ENCODE measurements at regions not wholly inside any gene's neighbourhood (a gene's known extent, or its start where the extent isn't known, plus 50 kb on each side); places are given as distances from the start of the nearest gene placed in this dataset.

GRCh38 chr5:145220481-145220880 lies 614.7 kb downstream of the PRELID2 start:
- POLR2A ChIA-PET: no interaction called here
- no peak for TF ChIP-seq CTCF (IDR thresholded peaks at IDR 0.05; ENCODE audit: insufficient read depth in 1 of 2, low read depth in 1 of 2, low read length in 1 of 2, severe bottlenecking in 1 of 2, unreplicated experiment in 1 of 2)
- intact Hi-C loops (cut with micrococcal nuclease; ENCODE audit: unreplicated experiment): no loop called here

GRCh38 chr5:145218982-145219381 lies 616.2 kb downstream of the PRELID2 start:
- no peaks in the 10 kb centered on the region for H3K36me3 ChIP-seq (ENCODE audit: control insufficient read depth, insufficient read depth, low read length)
- no peak for TF ChIP-seq CTCF (IDR thresholded peaks at IDR 0.05; ENCODE audit: insufficient read depth in 1 of 2, low read depth in 1 of 2, low read length in 1 of 2, severe bottlenecking in 1 of 2, unreplicated experiment in 1 of 2)
- no peak overlapping the region for H3K4me3 ChIP-seq (ENCODE audit: low read depth, low read length)
- Mint-ChIP-seq H3K27ac (ENCODE audit: unreplicated experiment) (no peak overlapping the region), H3K4me1 (ENCODE audit: low read depth, unreplicated experiment) (no peaks in the 10 kb centered on the region), H3K9me3 (ENCODE audit: unreplicated experiment) (peaks cover 9% of the 10 kb centered on the region), H3K4me3 (ENCODE audit: unreplicated experiment) (no peak overlapping the region), H3K36me3 (ENCODE audit: insufficient read depth, unreplicated experiment) (no peaks in the 10 kb centered on the region), H3K27me3 (ENCODE audit: insufficient read depth, unreplicated experiment) (no peaks in the 10 kb centered on the region)
- H3K4me1 ChIP-seq: no peaks in the 10 kb centered on the region
- 0 out of 2 replicates have a peak, but pooled peaks cover 3% of the 10 kb centered on the region for H3K9me3 ChIP-seq
- DNase-seq: no peak
- no peaks in the 10 kb centered on the region; the same call in 1 of the 2 replicates for H3K27me3 ChIP-seq (replicated peaks; ENCODE audit: control insufficient read depth, insufficient read depth, low read length)
- BruUV-seq (replicated peaks): no TSS peak
- POLR2A ChIA-PET: no interaction called here
- CTCF ChIA-PET: no interaction called here
- intact Hi-C loops (cut with micrococcal nuclease; ENCODE audit: unreplicated experiment): no loop called here

More at GRCh38 chr5:145220481-145220880, 614.7 kb downstream of the PRELID2 start:
- H3K27me3 ChIP-seq (replicated peaks; ENCODE audit: control insufficient read depth, insufficient read depth, low read length): no peaks in the 10 kb centered on the region; the same call in 1 of the 2 replicates
- Mint-ChIP-seq H3K4me3 (ENCODE audit: unreplicated experiment) (no peak overlapping the region), H3K9me3 (ENCODE audit: unreplicated experiment) (no peaks in the 10 kb centered on the region), H3K27me3 (ENCODE audit: insufficient read depth, unreplicated experiment) (no peaks in the 10 kb centered on the region), H3K36me3 (ENCODE audit: insufficient read depth, unreplicated experiment) (no peaks in the 10 kb centered on the region), H3K4me1 (ENCODE audit: low read depth, unreplicated experiment) (no peaks in the 10 kb centered on the region), H3K27ac (ENCODE audit: unreplicated experiment) (no peak overlapping the region)
- CTCF ChIA-PET: no interaction called here
- BruUV-seq (replicated peaks): no TSS peak
- no peak overlapping the region for H3K4me3 ChIP-seq (ENCODE audit: low read depth, low read length)
- H3K9me3 ChIP-seq: no peaks in the 10 kb centered on the region
- H3K4me1 ChIP-seq: no peaks in the 10 kb centered on the region
- H3K36me3 ChIP-seq (ENCODE audit: control insufficient read depth, insufficient read depth, low read length): no peaks in the 10 kb centered on the region
- DNase-seq: no peak

- no TSS peak for BruUV-seq (replicated peaks)
- Histone ChIP-seq H3K4me3 (ENCODE audit: low read depth, low read length) (no peak overlapping the region), H3K27me3 (replicated peaks; ENCODE audit: control insufficient read depth, insufficient read depth, low read length) (no peaks in the 10 kb centered on the region), H3K4me1 (no peaks in the 10 kb centered on the region), H3K9me3 (0 out of 2 replicates have a peak, but pooled peaks cover 4% of the 10 kb centered on the region), H3K36me3 (ENCODE audit: control insufficient read depth, insufficient read depth, low read length) (no peaks in the 10 kb centered on the region)
- H3K36me3 Mint-ChIP-seq (ENCODE audit: insufficient read depth, unreplicated experiment): no peaks in the 10 kb centered on the region
- no peaks in the 10 kb centered on the region for H3K4me1 Mint-ChIP-seq (ENCODE audit: low read depth, unreplicated experiment)
- TF ChIP-seq CTCF (IDR thresholded peaks at IDR 0.05; ENCODE audit: insufficient read depth in 1 of 2, low read depth in 1 of 2, low read length in 1 of 2, severe bottlenecking in 1 of 2, unreplicated experiment in 1 of 2): no peak
- POLR2A ChIA-PET: no interaction called here
- no peak overlapping the region for H3K4me3 Mint-ChIP-seq (ENCODE audit: unreplicated experiment)
- no peaks in the 10 kb centered on the region for H3K27me3 Mint-ChIP-seq (ENCODE audit: insufficient read depth, unreplicated experiment)
- H3K27ac Mint-ChIP-seq (ENCODE audit: unreplicated experiment): no peak overlapping the region
- H3K9me3 Mint-ChIP-seq (ENCODE audit: unreplicated experiment): peaks cover 9% of the 10 kb centered on the region
- intact Hi-C loops (cut with micrococcal nuclease; ENCODE audit: unreplicated experiment): no loop called here
- CTCF ChIA-PET: no interaction called here
- DNase-seq: no peak
These were observed 617.1 kb downstream of the PRELID2 start for GRCh38 chr5:145218019-145218418.
